ENCODE measurements at regions not wholly inside any gene's neighbourhood (a gene's known extent, or its start where the extent isn't known, plus 50 kb on each side); places are given as distances from the start of the nearest gene placed in this dataset.

GRCh38 chr12:24360057-24360456 is 410.6 kb upstream of the SOX5 start:
- TF ChIP-seq, protein P1, sequence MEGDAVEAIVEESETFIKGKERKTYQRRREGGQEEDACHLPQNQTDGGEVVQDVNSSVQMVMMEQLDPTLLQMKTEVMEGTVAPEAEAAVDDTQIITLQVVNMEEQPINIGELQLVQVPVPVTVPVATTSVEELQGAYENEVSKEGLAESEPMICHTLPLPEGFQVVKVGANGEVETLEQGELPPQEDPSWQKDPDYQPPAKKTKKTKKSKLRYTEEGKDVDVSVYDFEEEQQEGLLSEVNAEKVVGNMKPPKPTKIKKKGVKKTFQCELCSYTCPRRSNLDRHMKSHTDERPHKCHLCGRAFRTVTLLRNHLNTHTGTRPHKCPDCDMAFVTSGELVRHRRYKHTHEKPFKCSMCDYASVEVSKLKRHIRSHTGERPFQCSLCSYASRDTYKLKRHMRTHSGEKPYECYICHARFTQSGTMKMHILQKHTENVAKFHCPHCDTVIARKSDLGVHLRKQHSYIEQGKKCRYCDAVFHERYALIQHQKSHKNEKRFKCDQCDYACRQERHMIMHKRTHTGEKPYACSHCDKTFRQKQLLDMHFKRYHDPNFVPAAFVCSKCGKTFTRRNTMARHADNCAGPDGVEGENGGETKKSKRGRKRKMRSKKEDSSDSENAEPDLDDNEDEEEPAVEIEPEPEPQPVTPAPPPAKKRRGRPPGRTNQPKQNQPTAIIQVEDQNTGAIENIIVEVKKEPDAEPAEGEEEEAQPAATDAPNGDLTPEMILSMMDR (IDR thresholded peaks at IDR 0.05; ENCODE audit: low read depth, low read length): no peak
- TF ChIP-seq MYC (IDR thresholded peaks at IDR 0.05; ENCODE audit: low read depth, low read length) (no peak), MAX (IDR thresholded peaks at IDR 0.05; ENCODE audit: low read depth, low read length) (no peak)

Data from NB4 (cell line).